Activated CD8-positive, alpha-beta T cell treated with anti-CD3 and anti-CD28 coated beads for 36 hours (primary cell): ENCODE measurements at regions not wholly inside any gene's neighbourhood (a gene's known extent, or its start where the extent isn't known, plus 50 kb on each side); places are given as distances from the start of the nearest gene placed in this dataset.

Source experiments
- ATAC-seq: fragments of 200-7000 bp; cut with Tn5 transposase; one replicate; pipeline ENCODE4 v1.10.0; 2021; ENCODE audit warnings: mild to moderate bottlenecking, moderate library complexity
- CTCF ChIA-PET: fragments of 350-600 bp; sonication (Branson Sonifier 250); formaldehyde crosslinking; loops from one replicate; lab custom pipeline; 2021; ENCODE audit warnings: antibody characterized with exemption; lab: Charles Lee
- POLR2A ChIA-PET: fragments of 350-600 bp; sonication (Branson Sonifier 250); formaldehyde crosslinking; loops from one replicate; lab custom pipeline; 2021; ENCODE audit warnings: antibody characterized with exemption; lab: Charles Lee
- DNase-seq: peaks from one replicate; pipeline ENCODE4 v3.0.0-alpha.2; 2020
- H3K27ac Mint-ChIP-seq: one replicate; pipeline ENCODE4 v1.8.0; 2021; ENCODE audit warnings: mild to moderate bottlenecking, mixed read lengths
- H3K27me3 Mint-ChIP-seq: one replicate; pipeline ENCODE4 v1.8.0; 2021; ENCODE audit warnings: mixed read lengths
- H3K36me3 Mint-ChIP-seq: one replicate; pipeline ENCODE4 v1.8.0; 2021; ENCODE audit warnings: low read depth, mixed read lengths
- H3K4me1 Mint-ChIP-seq: one replicate; pipeline ENCODE4 v1.8.0; 2021; ENCODE audit warnings: low read depth, mixed read lengths
- H3K4me3 Mint-ChIP-seq: one replicate; pipeline ENCODE4 v1.8.0; 2021; ENCODE audit warnings: mild to moderate bottlenecking, moderate library complexity, mixed read lengths
- H3K9me3 Mint-ChIP-seq: one replicate; pipeline ENCODE4 v1.8.0; 2021; ENCODE audit warnings: mixed read lengths
- intact Hi-C: fragments of 100-400 bp; cut with micrococcal nuclease; formaldehyde crosslinking; loops from one replicate; pipeline ENCODE4 v1.10.0; 2022
- TF ChIP-seq, protein P1 (sequence below): fragments of 200-600 bp; IDR thresholded peaks from one replicate; pipeline ENCODE4 v1.8.0; 2022; ENCODE audit warnings: antibody characterized with exemption, mild to moderate bottlenecking

DNA sequence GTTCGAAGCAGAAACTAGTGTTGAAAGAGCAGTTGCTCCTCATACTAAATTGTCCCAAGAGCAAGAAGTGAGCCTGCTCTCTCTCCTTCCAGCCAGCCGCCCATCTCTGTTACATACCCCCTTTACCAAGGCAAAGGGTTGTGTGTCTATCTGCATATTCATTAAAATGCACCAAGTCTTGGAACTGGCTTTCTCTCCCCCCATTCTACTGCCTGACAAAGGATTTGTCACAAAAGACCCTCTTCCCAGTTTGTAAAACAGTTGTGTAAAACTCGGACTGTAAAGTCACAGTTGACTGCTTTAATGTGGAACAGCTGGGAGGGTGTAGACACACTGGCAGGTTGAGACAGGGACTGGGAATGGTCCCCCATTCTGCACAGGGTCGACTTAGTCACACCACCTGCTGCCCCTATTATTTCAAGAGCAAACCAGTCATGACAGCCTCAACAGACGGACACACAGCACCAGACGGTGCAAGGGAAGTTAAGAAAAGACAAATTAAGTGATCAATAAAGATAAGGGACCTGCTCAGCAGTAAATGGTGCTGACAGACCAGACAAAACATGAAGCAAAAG is 60.0 kb upstream of the HTATIP2 start:
- H3K36me3 Mint-ChIP-seq = no peaks in the 10 kb centered on the region
- CTCF ChIA-PET = no interaction called here
- intact Hi-C loops = no loop called here
- DNase-seq = no peak
- no peak overlapping the region for H3K27ac Mint-ChIP-seq
- TF ChIP-seq, protein P1, sequence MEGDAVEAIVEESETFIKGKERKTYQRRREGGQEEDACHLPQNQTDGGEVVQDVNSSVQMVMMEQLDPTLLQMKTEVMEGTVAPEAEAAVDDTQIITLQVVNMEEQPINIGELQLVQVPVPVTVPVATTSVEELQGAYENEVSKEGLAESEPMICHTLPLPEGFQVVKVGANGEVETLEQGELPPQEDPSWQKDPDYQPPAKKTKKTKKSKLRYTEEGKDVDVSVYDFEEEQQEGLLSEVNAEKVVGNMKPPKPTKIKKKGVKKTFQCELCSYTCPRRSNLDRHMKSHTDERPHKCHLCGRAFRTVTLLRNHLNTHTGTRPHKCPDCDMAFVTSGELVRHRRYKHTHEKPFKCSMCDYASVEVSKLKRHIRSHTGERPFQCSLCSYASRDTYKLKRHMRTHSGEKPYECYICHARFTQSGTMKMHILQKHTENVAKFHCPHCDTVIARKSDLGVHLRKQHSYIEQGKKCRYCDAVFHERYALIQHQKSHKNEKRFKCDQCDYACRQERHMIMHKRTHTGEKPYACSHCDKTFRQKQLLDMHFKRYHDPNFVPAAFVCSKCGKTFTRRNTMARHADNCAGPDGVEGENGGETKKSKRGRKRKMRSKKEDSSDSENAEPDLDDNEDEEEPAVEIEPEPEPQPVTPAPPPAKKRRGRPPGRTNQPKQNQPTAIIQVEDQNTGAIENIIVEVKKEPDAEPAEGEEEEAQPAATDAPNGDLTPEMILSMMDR = no peak
- no peak for ATAC-seq
- H3K4me1 Mint-ChIP-seq = no peaks in the 10 kb centered on the region
- H3K9me3 Mint-ChIP-seq = no peaks in the 10 kb centered on the region
- POLR2A ChIA-PET = no interaction called here
- H3K4me3 Mint-ChIP-seq = no peak overlapping the region
- peaks cover 14% of the 10 kb centered on the region for H3K27me3 Mint-ChIP-seq

DNA sequence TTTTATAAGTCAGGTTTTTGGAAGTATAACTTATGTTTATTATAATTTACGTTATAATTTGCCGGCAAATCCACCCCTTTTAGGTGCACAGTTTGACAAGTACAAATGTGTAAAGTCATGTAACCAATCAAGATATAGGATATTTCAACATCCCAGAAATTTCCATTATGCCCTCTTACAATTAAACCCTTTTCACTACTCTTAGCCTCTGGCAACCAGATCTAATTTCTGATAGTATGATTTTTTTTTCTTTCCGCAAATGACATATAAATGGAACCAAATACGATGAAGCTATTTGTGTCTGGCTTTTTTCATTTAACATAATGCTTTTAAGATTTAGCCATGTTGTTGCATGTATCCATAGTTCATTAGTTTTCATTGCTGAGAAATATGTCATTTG is 69.5 kb upstream of the HTATIP2 start:
- DNase-seq = no peak
- peaks cover 2% of the 10 kb centered on the region for H3K27me3 Mint-ChIP-seq
- H3K9me3 Mint-ChIP-seq = no peaks in the 10 kb centered on the region
- ChIA-PET POLR2A (no interaction called here), CTCF (no interaction called here)
- no peaks in the 10 kb centered on the region for H3K36me3 Mint-ChIP-seq
- ATAC-seq = no peak
- no peaks in the 10 kb centered on the region for H3K4me1 Mint-ChIP-seq
- intact Hi-C loops = no loop called here
- H3K27ac Mint-ChIP-seq = no peak overlapping the region
- TF ChIP-seq, protein P1 = no peak
- no peak overlapping the region for H3K4me3 Mint-ChIP-seq

DNA sequence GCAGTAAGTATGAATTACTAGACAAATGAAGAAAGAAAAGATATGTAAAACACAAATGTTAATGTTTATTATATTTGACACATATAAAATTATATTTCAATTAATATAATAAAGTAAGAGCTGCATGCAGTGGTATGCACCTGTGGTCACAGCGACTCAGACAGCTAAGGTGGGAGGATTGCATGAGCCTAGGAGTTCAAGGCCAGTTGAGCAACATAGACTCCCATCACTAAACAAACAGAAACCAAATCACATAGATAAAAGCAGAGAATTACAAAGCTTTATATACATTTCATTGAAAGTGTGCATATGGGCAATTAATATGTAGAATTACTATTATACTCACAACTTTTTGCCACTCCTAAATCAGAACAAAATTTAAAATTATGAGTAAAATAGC is 70.0 kb upstream of the HTATIP2 start:
- TF ChIP-seq, protein P1 = no peak
- no peak for DNase-seq
- Mint-ChIP-seq H3K9me3 (no peaks in the 10 kb centered on the region), H3K4me1 (no peaks in the 10 kb centered on the region), H3K27me3 (peaks cover 2% of the 10 kb centered on the region), H3K4me3 (no peak overlapping the region), H3K36me3 (no peaks in the 10 kb centered on the region), H3K27ac (no peak overlapping the region)
- CTCF ChIA-PET = no interaction called here
- no peak for ATAC-seq
- POLR2A ChIA-PET = no interaction called here
- intact Hi-C loops = no loop called here

DNA sequence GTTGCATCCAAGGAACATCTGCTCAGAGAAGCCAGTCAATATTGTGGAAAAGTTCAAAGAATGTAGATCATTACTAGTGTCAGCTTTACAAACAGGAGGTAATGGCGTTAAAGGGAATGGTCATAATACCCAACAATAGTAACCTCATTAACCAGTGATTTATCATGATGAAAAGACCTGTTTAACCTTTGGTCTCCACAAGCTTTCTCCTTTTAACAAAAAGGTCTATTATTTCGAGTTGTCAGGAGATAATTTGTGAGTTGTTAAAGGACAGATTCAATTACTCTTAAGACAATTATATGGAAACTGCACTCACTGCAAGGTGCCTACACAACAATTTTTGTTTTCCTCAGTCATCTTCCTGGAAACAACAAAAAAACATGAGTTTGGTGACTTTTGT is 73.8 kb upstream of the HTATIP2 start:
- Mint-ChIP-seq H3K4me3 (no peak overlapping the region), H3K27ac (no peak overlapping the region), H3K27me3 (peaks cover 2% of the 10 kb centered on the region), H3K4me1 (no peaks in the 10 kb centered on the region), H3K36me3 (no peaks in the 10 kb centered on the region), H3K9me3 (no peaks in the 10 kb centered on the region)
- ATAC-seq (no peak), DNase-seq (no peak)
- ChIA-PET CTCF (interaction anchor here (1.0 kb wide), 1 partner anchor 65 kb away, joined by 3 read pairs; no protein-coding TSS in a partner anchor), POLR2A (no interaction called here)
- TF ChIP-seq, protein P1 = no peak
- intact Hi-C loops = no loop called here

DNA sequence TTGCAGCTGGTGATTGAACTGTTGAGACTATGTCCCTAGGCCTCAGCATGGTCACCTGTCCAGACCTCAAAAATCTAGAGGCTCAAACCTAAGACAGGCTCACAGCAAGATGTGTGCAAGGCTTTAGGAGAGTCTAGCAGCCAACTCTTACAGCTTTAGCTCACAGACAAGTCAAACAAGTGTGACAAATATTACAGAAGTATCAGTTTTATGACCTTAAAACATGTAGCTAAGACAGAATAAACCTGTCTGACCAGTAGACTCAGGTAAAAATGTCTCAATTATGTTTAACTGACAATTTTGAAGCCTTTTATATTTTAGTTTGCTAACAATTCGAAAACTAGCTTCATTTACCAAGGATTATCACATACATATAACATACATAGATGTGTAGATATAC is 80.0 kb upstream of the HTATIP2 start:
- TF ChIP-seq, protein P1 = no peak
- intact Hi-C loops = no loop called here
- H3K27me3 Mint-ChIP-seq = peaks cover 1% of the 10 kb centered on the region
- ATAC-seq (no peak), DNase-seq (no peak)
- no peaks in the 10 kb centered on the region for H3K9me3 Mint-ChIP-seq
- POLR2A ChIA-PET = no interaction called here
- CTCF ChIA-PET = no interaction called here
- no peaks in the 10 kb centered on the region for H3K36me3 Mint-ChIP-seq
- H3K4me1 Mint-ChIP-seq = no peaks in the 10 kb centered on the region
- H3K27ac Mint-ChIP-seq = no peak overlapping the region
- H3K4me3 Mint-ChIP-seq = no peak overlapping the region
